GM12878 (cell line): ENCODE measurements at regions not wholly inside any gene's neighbourhood (a gene's known extent, or its start where the extent isn't known, plus 50 kb on each side); places are given as distances from the start of the nearest gene placed in this dataset.

Experiments
- ATAC-seq: fragments of 200-7000 bp; cut with Tn5 transposase; 3 replicates; pipeline ENCODE4 v1.9.1; 2020; ENCODE audit warnings: mild to moderate bottlenecking, moderate library complexity
- BruUV-seq: library from RNA; stranded (reverse); fragments of 400-500 nt; replicated peaks from 2 replicates; lab custom pipeline; 2021; lab: Mats Ljungman, UMichigan
- CTCF ChIA-PET: fragments of 300-600 bp; sonication (Branson Sonifier 250); formaldehyde crosslinking; extraction: SDS; loops from one replicate; lab custom pipeline; 2021; ENCODE audit warnings: inconsistent platforms; lab: Yijun Ruan, JAX
- POLR2A ChIA-PET: fragments of 350-600 bp; formaldehyde crosslinking; extraction: SDS; loops from one replicate; lab custom pipeline; 2021; ENCODE audit warnings: inconsistent platforms; lab: Charles Lee
- RAD21 ChIA-PET: fragments of 300-600 bp; sonication (Branson Sonifier 250); formaldehyde crosslinking; loops from one replicate; lab custom pipeline; 2023; ENCODE audit warnings: antibody characterized with exemption; ENCODE audit not compliant: unreplicated experiment; lab: Charles Lee
- SMC1A ChIA-PET: fragments of 300-600 bp; sonication (Branson Sonifier 250); formaldehyde crosslinking; loops from one replicate; lab custom pipeline; 2023; ENCODE audit not compliant: unreplicated experiment, uncharacterized antibody; lab: Charles Lee
- DNase-seq: peaks from one replicate; pipeline ENCODE4 v3.0.0-alpha.2; 2011; ENCODE audit warnings: low read depth, low spot score
- FAIRE-seq: peaks from 3 replicates; lab custom pipeline; 2011; peaks lifted over from hg19 to GRCh38; lab: Jason Lieb, UNC
- H2AFZ ChIP-seq: 2 replicates; pipeline ENCODE4 v1.6.0; 2011; ENCODE audit warnings: low read depth, low read length, control low read depth; ENCODE audit not compliant: control insufficient read depth
- H3K27ac ChIP-seq: 2 replicates; pipeline ENCODE4 v1.5.1; 2011; ENCODE audit warnings: control low read depth; ENCODE audit not compliant: control insufficient read depth, insufficient read depth
- H3K27me3 ChIP-seq, 2 experiments: replicated peaks in 1 of 2; 2 replicates each; pipeline versions ENCODE4 v1.6.0 to v1.6.1; 2011; ENCODE audit warnings: low read length in 1 of 2; ENCODE audit not compliant: control insufficient read depth in 2 of 2, insufficient read depth in 2 of 2
- H3K36me3 ChIP-seq, 2 experiments: 2 replicates each; pipeline ENCODE4 v1.5.1; 2011; ENCODE audit warnings: low read length in 1 of 2; ENCODE audit not compliant: control insufficient read depth in 2 of 2, insufficient read depth in 2 of 2
- H3K4me1 ChIP-seq: 2 replicates; pipeline ENCODE4 v1.6.1; 2011; ENCODE audit warnings: mild to moderate bottlenecking, low read length, moderate library complexity, mixed read lengths; ENCODE audit not compliant: control insufficient read depth, insufficient read depth
- H3K4me2 ChIP-seq: 2 replicates; pipeline ENCODE4 v1.6.0; 2011; ENCODE audit warnings: control low read depth; ENCODE audit not compliant: control insufficient read depth, insufficient read depth
- H3K4me3 ChIP-seq: fragments of 200-600 bp; sonication (generic); 2 replicates; pipeline ENCODE4 v1.5.1; 2016
- H3K79me2 ChIP-seq: 2 replicates; pipeline ENCODE4 v1.6.0; 2011; ENCODE audit warnings: low read length; ENCODE audit not compliant: control insufficient read depth, insufficient read depth
- H3K9ac ChIP-seq: 2 replicates; pipeline ENCODE4 v1.8.0; 2011; ENCODE audit warnings: low read length, control low read depth, mixed read lengths; ENCODE audit not compliant: control insufficient read depth, insufficient read depth
- H3K9me3 ChIP-seq: replicated peaks from 3 replicates; pipeline ENCODE4 v1.5.1; 2011; ENCODE audit warnings: mild to moderate bottlenecking, low read length; ENCODE audit not compliant: control insufficient read depth, insufficient read depth
- H4K20me1 ChIP-seq: 2 replicates; pipeline ENCODE4 v1.6.0; 2011; ENCODE audit not compliant: control insufficient read depth, insufficient read depth
- CBX5 ChIP-seq: sonication (generic); IDR thresholded peaks from 2 replicates; pipeline ENCODE4 v1.6.1; 2016; ENCODE audit warnings: low read depth, moderate library complexity, mild to moderate bottlenecking, inconsistent platforms
- CREB1 ChIP-seq: IDR thresholded peaks from 2 replicates; pipeline ENCODE4 v1.6.1; 2012; ENCODE audit warnings: low read depth, mild to moderate bottlenecking, inconsistent platforms
- EED ChIP-seq: sonication (generic); IDR thresholded peaks from 2 replicates; pipeline ENCODE4 v1.6.1; 2016; ENCODE audit warnings: antibody characterized with exemption, low read depth
- EGR1 ChIP-seq, 2 experiments: IDR thresholded peaks; 1 replicate in 1 of 2; 2 replicates in 1 of 2; pipeline ENCODE4 v1.6.1; 2011 to 2012; ENCODE audit warnings: low read depth in 2 of 2, low read length in 2 of 2, borderline replicate concordance in 1 of 2, mild to moderate bottlenecking in 1 of 2, moderate library complexity in 1 of 2
- IKZF2 ChIP-seq, 2 experiments: fragments of 450-650 bp; IDR thresholded peaks; 2 replicates each; pipeline ENCODE4 v1.6.1; 2017; ENCODE audit warnings: mild to moderate bottlenecking in 2 of 2, moderate library complexity in 2 of 2
- MYC ChIP-seq: IDR thresholded peaks from 2 replicates; pipeline ENCODE4 v1.6.1; 2011; ENCODE audit warnings: mild to moderate bottlenecking, low read length, moderate library complexity, inconsistent platforms; ENCODE audit not compliant: insufficient read depth, insufficient replicate concordance, insufficient read length, severe bottlenecking
- RBBP5 ChIP-seq: fragments of 200-600 bp; sonication (generic); conservative IDR thresholded peaks from 2 replicates; pipeline ENCODE4 v1.6.1; 2016
- ZNF217 ChIP-seq: fragments of 450-650 bp; IDR thresholded peaks from 2 replicates; pipeline ENCODE4 v1.6.1; 2017; ENCODE audit warnings: antibody characterized with exemption, mild to moderate bottlenecking
- in situ Hi-C: fragments of 300-500 bp; cut with MboI; formaldehyde crosslinking; loops from 9 replicates; pipeline ENCODE4 v1.14.3; 2018; ENCODE audit warnings: mixed read lengths
- intact Hi-C: fragments of 100-400 bp; cut with micrococcal nuclease; formaldehyde crosslinking; loops from one replicate; pipeline ENCODE4 v1.14.2; 2022; ENCODE audit not compliant: unreplicated experiment
- TF ChIP-seq, protein P1 (sequence below): fragments of 450-650 bp; IDR thresholded peaks from 2 replicates; pipeline ENCODE4 v1.6.1; 2017; ENCODE audit warnings: mild to moderate bottlenecking, moderate library complexity
- TF ChIP-seq, protein P2 (sequence below): IDR thresholded peaks from 2 replicates; pipeline ENCODE4 v1.6.1; 2011; ENCODE audit warnings: borderline replicate concordance, low read depth, mild to moderate bottlenecking, moderate library complexity, mixed read lengths, low read length; ENCODE audit not compliant: insufficient read depth; ENCODE audit errors: extremely low read length

DNA sequence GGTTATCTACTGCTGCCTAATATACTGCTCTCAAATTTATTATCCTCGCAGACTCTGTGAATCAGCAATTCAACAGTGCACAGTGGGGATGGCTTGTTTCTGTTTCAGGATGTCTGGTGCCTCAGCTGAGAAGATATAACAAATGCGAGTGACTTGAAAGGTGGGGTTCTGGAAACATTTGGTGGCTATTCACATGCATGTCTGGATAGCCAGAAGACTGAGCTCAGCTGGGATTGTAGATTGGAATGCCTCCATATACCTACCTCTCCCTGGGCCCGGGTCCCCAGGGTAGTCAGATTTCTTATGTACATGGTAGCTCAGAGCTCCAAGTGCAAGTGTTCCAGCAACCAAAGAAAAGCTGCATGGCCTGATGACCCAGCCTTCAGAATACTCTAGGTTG lies 176.3 kb downstream of the IER5 start (continued):
- TF ChIP-seq, protein P1, sequence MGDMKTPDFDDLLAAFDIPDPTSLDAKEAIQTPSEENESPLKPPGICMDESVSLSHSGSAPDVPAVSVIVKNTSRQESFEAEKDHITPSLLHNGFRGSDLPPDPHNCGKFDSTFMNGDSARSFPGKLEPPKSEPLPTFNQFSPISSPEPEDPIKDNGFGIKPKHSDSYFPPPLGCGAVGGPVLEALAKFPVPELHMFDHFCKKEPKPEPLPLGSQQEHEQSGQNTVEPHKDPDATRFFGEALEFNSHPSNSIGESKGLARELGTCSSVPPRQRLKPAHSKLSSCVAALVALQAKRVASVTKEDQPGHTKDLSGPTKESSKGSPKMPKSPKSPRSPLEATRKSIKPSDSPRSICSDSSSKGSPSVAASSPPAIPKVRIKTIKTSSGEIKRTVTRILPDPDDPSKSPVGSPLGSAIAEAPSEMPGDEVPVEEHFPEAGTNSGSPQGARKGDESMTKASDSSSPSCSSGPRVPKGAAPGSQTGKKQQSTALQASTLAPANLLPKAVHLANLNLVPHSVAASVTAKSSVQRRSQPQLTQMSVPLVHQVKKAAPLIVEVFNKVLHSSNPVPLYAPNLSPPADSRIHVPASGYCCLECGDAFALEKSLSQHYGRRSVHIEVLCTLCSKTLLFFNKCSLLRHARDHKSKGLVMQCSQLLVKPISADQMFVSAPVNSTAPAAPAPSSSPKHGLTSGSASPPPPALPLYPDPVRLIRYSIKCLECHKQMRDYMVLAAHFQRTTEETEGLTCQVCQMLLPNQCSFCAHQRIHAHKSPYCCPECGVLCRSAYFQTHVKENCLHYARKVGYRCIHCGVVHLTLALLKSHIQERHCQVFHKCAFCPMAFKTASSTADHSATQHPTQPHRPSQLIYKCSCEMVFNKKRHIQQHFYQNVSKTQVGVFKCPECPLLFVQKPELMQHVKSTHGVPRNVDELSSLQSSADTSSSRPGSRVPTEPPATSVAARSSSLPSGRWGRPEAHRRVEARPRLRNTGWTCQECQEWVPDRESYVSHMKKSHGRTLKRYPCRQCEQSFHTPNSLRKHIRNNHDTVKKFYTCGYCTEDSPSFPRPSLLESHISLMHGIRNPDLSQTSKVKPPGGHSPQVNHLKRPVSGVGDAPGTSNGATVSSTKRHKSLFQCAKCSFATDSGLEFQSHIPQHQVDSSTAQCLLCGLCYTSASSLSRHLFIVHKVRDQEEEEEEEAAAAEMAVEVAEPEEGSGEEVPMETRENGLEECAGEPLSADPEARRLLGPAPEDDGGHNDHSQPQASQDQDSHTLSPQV: no peak
- no peak for TF ChIP-seq IKZF2 (IDR thresholded peaks at IDR 0.05)

DNA sequence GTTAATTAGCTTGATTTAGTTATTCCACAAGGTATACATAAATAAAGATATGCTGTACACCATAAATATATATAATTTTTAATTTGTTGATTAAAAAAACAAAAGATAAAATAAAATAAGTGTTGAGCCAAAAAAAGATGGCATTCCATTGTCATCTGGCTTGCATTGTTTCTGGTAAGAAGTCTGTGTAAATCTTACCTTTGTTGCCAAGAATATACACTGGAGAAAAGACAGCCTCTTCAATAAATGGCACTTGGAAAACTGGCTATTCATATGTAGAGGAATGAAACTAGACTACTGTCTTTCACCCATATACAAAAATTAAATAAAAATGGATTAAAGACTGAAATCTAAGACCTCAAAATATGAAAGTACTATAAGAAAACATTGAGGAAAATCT lies 196.5 kb downstream of the IER5 start:
- H3K27ac ChIP-seq: no peak overlapping the region
- ATAC-seq (no peak), DNase-seq (no peak), FAIRE-seq (no peak)
- H3K4me1 ChIP-seq: no peaks in the 10 kb centered on the region
- no peak overlapping the region for H3K4me3 ChIP-seq
- BruUV-seq: no TSS peak
- H3K9ac ChIP-seq: no peak overlapping the region
- H3K79me2 ChIP-seq: no peaks in the 10 kb centered on the region
- intact Hi-C loops (no loop called here), in situ Hi-C loops (no loop called here)
- ChIA-PET CTCF (interaction anchor here (0.7 kb wide), 1 partner anchor 11 kb away, joined by 6 read pairs; no protein-coding TSS in a partner anchor), SMC1A (no interaction called here), POLR2A (no interaction called here), RAD21 (no interaction called here)
- H4K20me1 ChIP-seq: no peaks in the 10 kb centered on the region
- H3K36me3 ChIP-seq: no peaks in the 10 kb centered on the region
- TF ChIP-seq CBX5 (0 out of 2 replicates have a peak, but pooled peaks have one; percentile 45), EED (no peak), ZNF217 (no peak), MYC (no peak), CREB1 (no peak), RBBP5 (no peak), EGR1 (IDR thresholded peaks at IDR 0.05; ENCODE audit: borderline replicate concordance in 1 of 2, low read depth in 2 of 2, low read length in 2 of 2) (no peak)
- TF ChIP-seq, protein P2, sequence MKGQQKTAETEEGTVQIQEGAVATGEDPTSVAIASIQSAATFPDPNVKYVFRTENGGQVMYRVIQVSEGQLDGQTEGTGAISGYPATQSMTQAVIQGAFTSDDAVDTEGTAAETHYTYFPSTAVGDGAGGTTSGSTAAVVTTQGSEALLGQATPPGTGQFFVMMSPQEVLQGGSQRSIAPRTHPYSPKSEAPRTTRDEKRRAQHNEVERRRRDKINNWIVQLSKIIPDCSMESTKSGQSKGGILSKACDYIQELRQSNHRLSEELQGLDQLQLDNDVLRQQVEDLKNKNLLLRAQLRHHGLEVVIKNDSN: no peak
- no peaks in the 10 kb centered on the region for H3K9me3 ChIP-seq
- no peaks in the 10 kb centered on the region for H3K27me3 ChIP-seq
- no peak overlapping the region for H3K4me2 ChIP-seq
- H2AFZ ChIP-seq: no peak overlapping the region
